ENCODE measurements at regions not wholly inside any gene's neighbourhood (a gene's known extent, or its start where the extent isn't known, plus 50 kb on each side); places are given as distances from the start of the nearest gene placed in this dataset.

- Histone ChIP-seq H3K9me3 (replicated peaks; ENCODE audit: control insufficient read depth, insufficient read depth, low read depth, low read length) (no peaks in the 10 kb centered on the region), H3K9ac (ENCODE audit: insufficient read depth in 1 of 2, low read depth in 2 of 2, low read length in 2 of 2) (no peak overlapping the region), H3K9me1 (ENCODE audit: control insufficient read depth, insufficient read depth, low read length) (no peaks in the 10 kb centered on the region), H3K27ac (ENCODE audit: extremely low read depth, low read depth, low read length) (no peak overlapping the region), H3K36me3 (ENCODE audit: control insufficient read depth, insufficient read depth, low read length) (no peaks in the 10 kb centered on the region), H2AFZ (ENCODE audit: low read depth, low read length) (no peak overlapping the region), H3K4me2 (ENCODE audit: insufficient read depth, low read length) (no peak overlapping the region), H3K4me3 (no peak overlapping the region), H4K20me1 (replicated peaks; ENCODE audit: control insufficient read depth, insufficient read depth, low read length) (no peaks in the 10 kb centered on the region; the same call in 1 of the 2 replicates), H3K27me3 (ENCODE audit: control insufficient read depth in 2 of 2, insufficient read depth in 2 of 2, low read length in 2 of 2) (peaks cover 8 to 63% of the 10 kb centered on the region in 2 experiments; a peak in 4 of 5 replicates), H3K79me2 (ENCODE audit: control insufficient read depth, insufficient read depth, low read length) (no peaks in the 10 kb centered on the region), H3K4me1 (replicated peaks in 1 of 2; ENCODE audit: control insufficient read depth in 2 of 2, insufficient read depth in 2 of 2, low read length in 2 of 2) (no peaks in the 10 kb centered on the region)
- DNase-seq (ENCODE audit: extremely low read depth in 1 of 4, low spot score in 3 of 4) (no peak), FAIRE-seq (no peak), ATAC-seq (no peak)
- in situ Hi-C loops (cut with MboI) (no loop called here), intact Hi-C loops (cut with micrococcal nuclease) (no loop called here)
- WGBS (ENCODE audit: insufficient coverage, low coverage, missing lambda C conversion rate): under 1% methylated on average over 13 of the region's 13 CpGs
- TF ChIP-seq ZSCAN32 (CRISPR knock-in tag; IDR thresholded peaks at IDR 0.05): no peak
- no peak for TF ChIP-seq ELK1 (CRISPR knock-in tag; IDR thresholded peaks at IDR 0.05)
- TF ChIP-seq, protein P1, sequence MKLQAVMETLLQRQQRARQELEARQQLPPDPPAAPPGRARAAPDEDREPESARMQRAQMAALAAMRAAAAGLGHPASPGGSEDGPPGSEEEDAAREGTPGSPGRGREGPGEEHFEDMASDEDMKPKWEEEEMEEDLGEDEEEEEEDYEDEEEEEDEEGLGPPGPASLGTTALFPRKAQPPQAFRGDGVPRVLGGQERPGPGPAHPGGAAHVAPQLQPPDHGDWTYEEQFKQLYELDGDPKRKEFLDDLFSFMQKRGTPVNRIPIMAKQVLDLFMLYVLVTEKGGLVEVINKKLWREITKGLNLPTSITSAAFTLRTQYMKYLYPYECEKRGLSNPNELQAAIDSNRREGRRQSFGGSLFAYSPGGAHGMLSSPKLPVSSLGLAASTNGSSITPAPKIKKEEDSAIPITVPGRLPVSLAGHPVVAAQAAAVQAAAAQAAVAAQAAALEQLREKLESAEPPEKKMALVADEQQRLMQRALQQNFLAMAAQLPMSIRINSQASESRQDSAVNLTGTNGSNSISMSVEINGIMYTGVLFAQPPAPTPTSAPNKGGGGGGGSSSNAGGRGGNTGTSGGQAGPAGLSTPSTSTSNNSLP (IDR thresholded peaks at IDR 0.05; ENCODE audit: borderline replicate concordance, low read depth, low read length): no peak
- TF ChIP-seq, protein P2, sequence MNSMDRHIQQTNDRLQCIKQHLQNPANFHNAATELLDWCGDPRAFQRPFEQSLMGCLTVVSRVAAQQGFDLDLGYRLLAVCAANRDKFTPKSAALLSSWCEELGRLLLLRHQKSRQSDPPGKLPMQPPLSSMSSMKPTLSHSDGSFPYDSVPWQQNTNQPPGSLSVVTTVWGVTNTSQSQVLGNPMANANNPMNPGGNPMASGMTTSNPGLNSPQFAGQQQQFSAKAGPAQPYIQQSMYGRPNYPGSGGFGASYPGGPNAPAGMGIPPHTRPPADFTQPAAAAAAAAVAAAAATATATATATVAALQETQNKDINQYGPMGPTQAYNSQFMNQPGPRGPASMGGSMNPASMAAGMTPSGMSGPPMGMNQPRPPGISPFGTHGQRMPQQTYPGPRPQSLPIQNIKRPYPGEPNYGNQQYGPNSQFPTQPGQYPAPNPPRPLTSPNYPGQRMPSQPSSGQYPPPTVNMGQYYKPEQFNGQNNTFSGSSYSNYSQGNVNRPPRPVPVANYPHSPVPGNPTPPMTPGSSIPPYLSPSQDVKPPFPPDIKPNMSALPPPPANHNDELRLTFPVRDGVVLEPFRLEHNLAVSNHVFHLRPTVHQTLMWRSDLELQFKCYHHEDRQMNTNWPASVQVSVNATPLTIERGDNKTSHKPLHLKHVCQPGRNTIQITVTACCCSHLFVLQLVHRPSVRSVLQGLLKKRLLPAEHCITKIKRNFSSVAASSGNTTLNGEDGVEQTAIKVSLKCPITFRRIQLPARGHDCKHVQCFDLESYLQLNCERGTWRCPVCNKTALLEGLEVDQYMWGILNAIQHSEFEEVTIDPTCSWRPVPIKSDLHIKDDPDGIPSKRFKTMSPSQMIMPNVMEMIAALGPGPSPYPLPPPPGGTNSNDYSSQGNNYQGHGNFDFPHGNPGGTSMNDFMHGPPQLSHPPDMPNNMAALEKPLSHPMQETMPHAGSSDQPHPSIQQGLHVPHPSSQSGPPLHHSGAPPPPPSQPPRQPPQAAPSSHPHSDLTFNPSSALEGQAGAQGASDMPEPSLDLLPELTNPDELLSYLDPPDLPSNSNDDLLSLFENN (IDR thresholded peaks at IDR 0.05; ENCODE audit: low read depth in 2 of 2, low read length in 2 of 2): no peak
- no peak for TF ChIP-seq PHTF2 (CRISPR knock-in tag; IDR thresholded peaks at IDR 0.05)
- TF ChIP-seq MYNN (IDR thresholded peaks at IDR 0.05): no peak
- no peak for TF ChIP-seq MYNN (CRISPR knock-in tag; IDR thresholded peaks at IDR 0.05)
- TF ChIP-seq ZNF146 (CRISPR knock-in tag; IDR thresholded peaks at IDR 0.05; ENCODE audit: unreplicated experiment): no peak
- no peak for TF ChIP-seq ETV5 (CRISPR knock-in tag; IDR thresholded peaks at IDR 0.05; ENCODE audit: low read depth)
- TF ChIP-seq KDM1A (IDR thresholded peaks at IDR 0.05): no peak
- BruUV-seq (replicated peaks): no TSS peak
- POLR2A ChIA-PET: no interaction called here
- CTCF ChIA-PET (ENCODE audit: low intra/inter-chr PET ratio): no interaction called here
Observed at GRCh38 chr2:120499784-120500495, 154.0 kb downstream of the INHBB start.
